Right lobe of liver (tissue), 6 donors: ENCODE measurements at regions not wholly inside any gene's neighbourhood (a gene's known extent, or its start where the extent isn't known, plus 50 kb on each side); places are given as distances from the start of the nearest gene placed in this dataset.

Experiments used
- ATAC-seq, 4 donors: fragments of 200-7000 bp; cut with Tn5 transposase; one replicate each; pipeline ENCODE4 v1.9.1; 2020; ENCODE audit warnings: mild to moderate bottlenecking in 4 of 4, moderate library complexity in 4 of 4
- DNase-seq, 3 donors: peaks; one replicate each; pipeline ENCODE4 v3.0.0-alpha.2; 2020
- H3K27ac ChIP-seq, 3 donors: fragments of 200-600 bp; one replicate each; pipeline ENCODE4 v1.8.0; 2022
- H3K27me3 ChIP-seq, 2 donors: fragments of 200-600 bp; one replicate each; pipeline ENCODE4 v1.8.0; 2022
- H3K36me3 ChIP-seq, 4 donors: fragments of 200-600 bp; sonication (generic) in 1 of 4; one replicate each; pipeline versions ENCODE4 v1.5.1 to v1.8.0; 2017 to 2022; ENCODE audit warnings: control low read depth in 1 of 4
- H3K4me1 ChIP-seq, 4 donors: fragments of 200-600 bp; sonication (generic) in 1 of 4; one replicate each; pipeline versions ENCODE4 v1.5.1 to v1.8.0; 2017 to 2022; ENCODE audit warnings: control low read depth in 1 of 4
- H3K4me3 ChIP-seq, 3 donors: fragments of 200-600 bp; one replicate each; pipeline ENCODE4 v1.8.0; 2022
- H3K9me3 ChIP-seq, 4 donors: fragments of 200-600 bp; sonication (generic) in 1 of 4; one replicate each; pipeline versions ENCODE4 v1.5.1 to v1.8.0; 2017 to 2022; ENCODE audit warnings: control low read depth in 1 of 4
- POLR2A ChIP-seq: fragments of 450-650 bp; IDR thresholded peaks from one replicate; pipeline ENCODE4 v1.6.1; 2017; ENCODE audit warnings: antibody characterized with exemption, mild to moderate bottlenecking
- WGBS: methylation state at CpG from one replicate; pipeline ENCODE4 v1.1.6; 2018; ENCODE audit warnings: low coverage, low lambda C conversion rate; ENCODE audit not compliant: insufficient coverage; ENCODE audit errors: missing lambda C conversion rate; 5-methylcytosine and 5-hydroxymethylcytosine counted together
- intact Hi-C, 2 donors: fragments of 100-400 bp; cut with DNase I; formaldehyde crosslinking; loops; one replicate each; pipeline versions ENCODE4 v1.11.2 to v1.14.1; 2022
- TF ChIP-seq, protein P1 (sequence below), 4 donors: fragments of 200-600 bp in 3 of 4; fragments of 450-650 bp in 1 of 4; IDR thresholded peaks; one replicate each; pipeline versions ENCODE4 v1.5.1 to v1.8.0; 2016 to 2022; ENCODE audit warnings: antibody characterized with exemption in 4 of 4, mild to moderate bottlenecking in 2 of 4
- donor health status: DM: no; HTN: yes; CAD: no.
- donor health status: DM: no; HTN: no; CAD: no.
- donor health status: DM: no; HTN: no; CAD: no.
- donor health status: DM: no; HTN: yes; CAD: no.
- donor health status: DM: no; HTN: yes; CAD: no.

DNA sequence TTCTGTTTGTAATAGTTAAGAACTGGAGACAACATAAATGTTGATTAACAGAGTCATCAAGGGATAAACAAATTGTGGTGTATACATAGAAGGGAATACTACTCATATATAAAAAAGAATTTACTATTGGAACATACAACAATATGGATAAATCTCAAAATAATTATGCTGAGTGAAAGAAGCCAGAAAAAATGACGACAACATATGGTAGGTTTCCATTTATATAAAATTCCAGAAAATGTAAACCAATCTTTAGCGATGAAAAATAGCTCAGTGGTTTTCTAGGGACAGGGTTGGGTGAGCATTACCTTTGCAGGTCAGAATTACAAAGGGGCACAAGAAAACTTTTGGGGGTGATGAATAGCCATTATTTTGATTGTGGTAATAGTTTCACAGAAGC, 431.6 kb downstream of the PTPRU start:
- H3K27ac ChIP-seq: no peak overlapping the region
- ATAC-seq: no peak
- H3K4me3 ChIP-seq: no peak overlapping the region
- H3K27me3 ChIP-seq: no peaks in the 10 kb centered on the region
- no peaks in the 10 kb centered on the region for H3K9me3 ChIP-seq
- no peak for DNase-seq
- WGBS: 42% methylated on average over 2 of the region's 2 CpGs
- no peaks in the 10 kb centered on the region for H3K36me3 ChIP-seq
- intact Hi-C loops: no loop called here
- no peaks in the 10 kb centered on the region for H3K4me1 ChIP-seq
- TF ChIP-seq POLR2A: no peak

DNA sequence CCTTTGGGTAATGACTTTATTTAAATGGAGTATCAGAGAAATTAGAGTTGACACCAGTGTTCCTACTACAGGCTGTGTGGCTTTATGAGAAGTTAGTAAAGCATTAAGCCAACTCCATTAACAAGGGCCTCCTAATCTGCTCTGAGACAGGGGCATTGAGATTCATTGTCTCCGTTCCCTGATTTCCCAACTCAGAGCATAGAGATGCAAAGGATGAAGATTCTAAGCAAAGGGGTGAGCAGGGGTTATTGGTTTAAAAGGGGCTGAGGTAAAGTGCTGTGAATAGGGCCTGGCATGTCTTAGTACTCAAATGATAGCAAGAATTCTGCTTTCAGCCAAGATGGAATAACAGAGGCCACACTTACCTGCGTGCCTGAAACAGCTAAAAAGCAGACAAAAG, 428.4 kb downstream of the PTPRU start:
- 71% methylated on average over 2 of the region's 2 CpGs for WGBS
- Histone ChIP-seq H3K4me1 (no peaks in the 10 kb centered on the region), H3K4me3 (no peak overlapping the region), H3K9me3 (peaks cover 0 to 7% (median 0%) of the 10 kb centered on the region in 4 donors), H3K27ac (no peak overlapping the region), H3K36me3 (no peaks in the 10 kb centered on the region), H3K27me3 (no peaks in the 10 kb centered on the region)
- intact Hi-C loops: no loop called here
- TF ChIP-seq, protein P1, sequence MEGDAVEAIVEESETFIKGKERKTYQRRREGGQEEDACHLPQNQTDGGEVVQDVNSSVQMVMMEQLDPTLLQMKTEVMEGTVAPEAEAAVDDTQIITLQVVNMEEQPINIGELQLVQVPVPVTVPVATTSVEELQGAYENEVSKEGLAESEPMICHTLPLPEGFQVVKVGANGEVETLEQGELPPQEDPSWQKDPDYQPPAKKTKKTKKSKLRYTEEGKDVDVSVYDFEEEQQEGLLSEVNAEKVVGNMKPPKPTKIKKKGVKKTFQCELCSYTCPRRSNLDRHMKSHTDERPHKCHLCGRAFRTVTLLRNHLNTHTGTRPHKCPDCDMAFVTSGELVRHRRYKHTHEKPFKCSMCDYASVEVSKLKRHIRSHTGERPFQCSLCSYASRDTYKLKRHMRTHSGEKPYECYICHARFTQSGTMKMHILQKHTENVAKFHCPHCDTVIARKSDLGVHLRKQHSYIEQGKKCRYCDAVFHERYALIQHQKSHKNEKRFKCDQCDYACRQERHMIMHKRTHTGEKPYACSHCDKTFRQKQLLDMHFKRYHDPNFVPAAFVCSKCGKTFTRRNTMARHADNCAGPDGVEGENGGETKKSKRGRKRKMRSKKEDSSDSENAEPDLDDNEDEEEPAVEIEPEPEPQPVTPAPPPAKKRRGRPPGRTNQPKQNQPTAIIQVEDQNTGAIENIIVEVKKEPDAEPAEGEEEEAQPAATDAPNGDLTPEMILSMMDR (IDR thresholded peaks at IDR 0.05): no peak
- no peak for TF ChIP-seq POLR2A
- DNase-seq (no peak), ATAC-seq (no peak)

DNA sequence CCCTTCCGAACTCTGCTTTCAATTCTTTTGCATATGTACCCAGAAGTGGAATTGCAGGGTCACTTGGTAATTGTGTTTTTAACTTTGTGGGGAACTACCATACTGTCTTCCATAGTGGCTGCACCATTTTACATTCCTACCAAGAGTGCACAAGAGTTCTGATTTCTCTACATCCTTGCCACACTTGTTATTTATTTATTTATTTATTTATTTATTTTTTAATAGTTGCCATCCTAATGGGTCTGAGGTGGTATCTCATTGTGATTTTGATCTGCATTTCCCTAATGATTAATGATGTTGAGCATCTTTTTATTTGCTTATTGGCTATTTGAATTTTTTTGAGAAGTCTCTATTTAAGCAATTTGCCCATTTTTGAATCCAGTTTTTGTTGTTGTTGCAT, 422.4 kb downstream of the PTPRU start:
- no peaks in the 10 kb centered on the region for H3K36me3 ChIP-seq
- intact Hi-C loops: no loop called here
- no peak overlapping the region for H3K27ac ChIP-seq
- H3K27me3 ChIP-seq: no peaks in the 10 kb centered on the region
- no peak overlapping the region for H3K4me3 ChIP-seq
- peaks cover 0 to 7% (median 0%) of the 10 kb centered on the region in 4 donors for H3K9me3 ChIP-seq
- H3K4me1 ChIP-seq: no peaks in the 10 kb centered on the region
- 83% methylated on average over 1 of the region's 1 CpG for WGBS
- TF ChIP-seq POLR2A: no peak
- TF ChIP-seq, protein P1 (IDR thresholded peaks at IDR 0.05): no peak
- no peak for DNase-seq
- ATAC-seq: no peak

DNA sequence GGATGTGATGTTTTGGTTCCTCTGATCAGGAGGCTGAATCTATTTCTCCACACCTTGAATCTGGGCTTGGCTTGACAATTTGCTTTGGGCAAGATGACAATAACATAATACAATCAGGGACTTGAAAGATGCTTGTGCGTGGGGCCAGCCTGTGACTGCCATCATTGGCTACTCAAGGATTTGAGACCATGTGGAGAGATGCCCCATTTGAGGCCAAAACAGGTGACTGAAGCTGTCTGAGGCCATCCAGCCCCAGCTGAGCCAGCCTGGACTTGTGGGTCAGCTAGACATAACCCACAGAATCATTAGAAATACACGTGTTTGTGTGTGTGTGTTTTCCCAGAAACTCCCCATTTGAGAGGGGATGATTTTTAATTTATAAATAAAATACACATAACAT, 421.5 kb downstream of the PTPRU start:
- H3K4me3 ChIP-seq: no peak overlapping the region
- no peaks in the 10 kb centered on the region for H3K27me3 ChIP-seq
- TF ChIP-seq, protein P1 (IDR thresholded peaks at IDR 0.05): no peak
- TF ChIP-seq POLR2A: no peak
- no peak overlapping the region for H3K27ac ChIP-seq
- no peaks in the 10 kb centered on the region for H3K4me1 ChIP-seq
- H3K9me3 ChIP-seq: peaks cover 0 to 7% (median 0%) of the 10 kb centered on the region in 4 donors
- WGBS: 46% methylated on average over 2 of the region's 2 CpGs
- intact Hi-C loops: no loop called here
- ATAC-seq: no peak
- no peaks in the 10 kb centered on the region for H3K36me3 ChIP-seq
- peak in 1 of 3 donors; percentile 10 for DNase-seq

DNA sequence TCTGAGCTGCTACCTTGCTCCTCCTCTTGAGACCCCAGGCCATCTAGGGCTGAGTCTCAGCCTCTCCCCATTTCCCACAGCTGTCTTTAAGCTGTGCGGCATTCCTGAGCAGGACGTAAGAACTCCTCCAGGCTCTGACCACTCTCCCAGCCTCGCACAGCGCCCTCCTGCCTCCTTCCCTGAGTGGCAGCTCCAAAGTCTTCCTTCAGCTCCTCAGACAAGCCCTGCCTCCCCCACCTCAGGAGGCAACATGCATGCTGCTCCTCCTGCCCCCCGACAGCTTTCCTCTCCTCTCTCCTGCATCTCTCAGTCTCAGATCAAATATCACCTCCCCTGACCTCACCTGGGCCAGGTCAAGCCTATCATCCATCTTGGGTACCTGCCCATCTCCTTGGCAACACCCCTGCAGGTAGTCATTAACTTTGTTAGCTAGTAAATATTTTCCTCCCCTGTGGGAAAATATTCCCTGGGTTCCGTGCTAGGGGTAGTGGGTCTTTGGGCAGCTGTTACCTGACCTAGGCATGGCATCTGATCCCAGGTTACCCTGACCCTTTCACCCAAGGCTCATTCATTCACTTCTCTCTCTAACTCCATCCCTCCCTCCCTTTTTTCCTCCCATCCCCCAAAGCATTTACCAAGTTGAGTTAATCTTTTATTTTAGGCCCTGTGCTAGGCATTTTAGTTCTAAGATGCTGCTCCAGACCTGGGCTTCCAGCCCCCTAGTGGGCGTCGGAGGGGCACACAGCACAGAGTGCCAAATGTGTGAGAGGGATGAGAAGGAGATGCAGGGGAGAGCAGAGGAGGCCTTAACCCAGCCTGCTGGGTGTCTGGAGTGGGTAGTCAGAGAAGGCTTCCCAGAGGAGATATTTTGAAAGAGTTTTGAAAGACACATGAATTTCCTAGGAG, 419.9 kb downstream of the PTPRU start:
- Histone ChIP-seq H3K27ac (no peak overlapping the region), H3K9me3 (no peaks in the 10 kb centered on the region), H3K4me1 (no peaks in the 10 kb centered on the region), H3K4me3 (no peak overlapping the region), H3K36me3 (no peaks in the 10 kb centered on the region), H3K27me3 (no peaks in the 10 kb centered on the region)
- DNase-seq: peak in 1 of 3 donors; percentile 16
- ATAC-seq: peak in 1 of 4 donors; percentile 19
- WGBS: 4% methylated on average over 8 of the region's 8 CpGs
- no peak for TF ChIP-seq POLR2A
- TF ChIP-seq, protein P1 (IDR thresholded peaks at IDR 0.05): peak in 1 of 4 donors; percentile 12
- intact Hi-C loops: no loop called here
